OCI-LY3 (cell line): ENCODE measurements at regions not wholly inside any gene's neighbourhood (a gene's known extent, or its start where the extent isn't known, plus 50 kb on each side); places are given as distances from the start of the nearest gene placed in this dataset.

Experiments used
- CTCF ChIP-seq: fragments of 200-600, 300-600 bp; sonication (generic); IDR thresholded peaks from 2 replicates; pipeline ENCODE4 v1.5.1; 2014; ENCODE audit warnings: antibody characterized with exemption, low read length, low read depth
- EZH2phosphoT487 ChIP-seq: fragments of 200-600 bp; shearing (Covaris generic); IDR thresholded peaks from 2 replicates; pipeline ENCODE4 v1.6.1; 2018; ENCODE audit warnings: antibody characterized with exemption, mixed run types, low read depth

GRCh38 chr5:167578977-167579692, 712.3 kb upstream of the WWC1 start:
- TF ChIP-seq CTCF (no peak), EZH2phosphoT487 (no peak)
